SH-SY5Y (cell line): ENCODE measurements at regions not wholly inside any gene's neighbourhood (a gene's known extent, or its start where the extent isn't known, plus 50 kb on each side); places are given as distances from the start of the nearest gene placed in this dataset.
A peak's percentile ranks its signal among the peaks of the same experiment; 100 is the strongest.

Experiments used
- GATA2 ChIP-seq: IDR thresholded peaks from 2 replicates; pipeline ENCODE4 v1.6.1; 2011; ENCODE audit warnings: mild to moderate bottlenecking, low read depth, low read length
- GATA3 ChIP-seq: IDR thresholded peaks from 2 replicates; pipeline ENCODE4 v1.6.1; 2011; ENCODE audit warnings: low read depth, mild to moderate bottlenecking, low read length, moderate library complexity

DNA sequence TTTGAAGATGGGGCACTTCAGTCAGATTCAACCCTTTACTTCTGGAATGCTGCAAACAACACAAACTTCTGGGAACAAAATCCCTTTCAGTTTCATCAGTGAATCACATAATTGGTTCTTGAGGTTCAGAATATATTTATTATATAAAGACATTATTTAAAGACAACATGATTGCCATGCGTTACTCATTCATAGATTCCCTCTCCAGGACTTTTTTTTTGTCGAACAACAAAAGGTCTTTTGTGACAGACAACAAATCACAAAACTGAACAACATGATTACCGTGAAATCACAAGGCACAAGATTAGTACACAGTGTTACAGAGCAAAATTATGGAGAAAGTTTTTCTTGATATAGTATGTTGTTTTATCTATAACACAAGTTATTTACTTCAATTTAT is 1815.0 kb downstream of the NCAM2 start:
- no peak for TF ChIP-seq GATA2
- TF ChIP-seq GATA3, result no peak

DNA sequence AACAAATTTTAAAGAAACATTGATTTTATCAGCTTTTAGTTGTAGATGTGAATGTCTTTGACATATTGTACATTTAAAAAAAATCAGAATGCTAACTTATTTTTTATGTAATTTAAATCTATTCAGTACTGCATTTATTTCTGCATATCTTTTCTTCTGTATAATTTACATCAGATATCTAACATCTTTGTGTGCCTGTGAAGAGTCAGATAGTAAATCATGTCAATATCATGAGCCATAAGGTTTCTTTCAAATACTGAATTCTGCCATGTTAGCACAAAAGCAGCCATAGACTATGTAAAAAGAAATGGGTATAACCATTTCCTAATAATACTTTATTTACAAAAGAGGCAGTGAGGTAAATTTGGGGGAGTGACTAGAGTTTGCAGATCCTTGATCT is 1829.2 kb downstream of the NCAM2 start:
- TF ChIP-seq GATA2 (no peak), GATA3 (peak; percentile 32; the same call in 1 of the 2 replicates)

DNA sequence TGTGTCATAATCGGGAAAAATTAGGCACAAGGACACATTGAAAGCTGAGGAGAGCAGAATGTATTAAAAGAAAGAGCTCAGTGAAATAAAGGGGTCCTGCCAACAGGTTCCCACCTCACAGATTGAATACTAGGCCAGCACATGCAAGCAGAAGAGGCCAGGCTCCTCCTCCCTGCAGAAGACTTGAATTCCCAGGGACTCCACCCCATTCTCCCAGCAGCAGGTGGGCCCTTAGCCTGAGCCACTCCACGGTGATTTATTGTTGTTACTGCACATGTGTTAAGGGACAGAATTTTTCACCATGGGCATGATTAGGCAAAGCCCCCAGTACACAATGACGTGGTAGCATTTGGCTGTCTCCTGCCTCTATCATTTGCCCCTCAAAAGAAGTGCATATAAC is 1844.7 kb downstream of the NCAM2 start:
- TF ChIP-seq GATA2, result no peak
- TF ChIP-seq GATA3, result no peak

DNA sequence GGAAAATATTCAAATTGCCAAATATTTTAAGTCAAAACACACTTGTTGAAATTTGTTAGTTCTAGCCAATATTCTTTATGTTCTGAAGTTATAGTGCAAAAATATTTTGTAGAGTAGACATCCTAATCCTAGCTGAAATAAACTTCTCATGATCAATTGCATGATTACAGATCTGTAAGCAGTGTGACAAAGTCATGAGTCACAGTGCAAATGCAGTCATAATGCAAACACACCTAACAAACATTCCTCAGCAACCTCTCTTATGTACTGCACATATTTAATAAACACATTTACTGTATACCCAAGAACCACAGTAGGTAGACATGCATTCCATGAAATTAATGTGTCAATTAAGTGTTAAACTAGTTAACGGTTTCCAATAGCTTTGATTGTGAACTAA is 1857.4 kb downstream of the NCAM2 start:
- TF ChIP-seq GATA2, result no peak
- no peak for TF ChIP-seq GATA3

DNA sequence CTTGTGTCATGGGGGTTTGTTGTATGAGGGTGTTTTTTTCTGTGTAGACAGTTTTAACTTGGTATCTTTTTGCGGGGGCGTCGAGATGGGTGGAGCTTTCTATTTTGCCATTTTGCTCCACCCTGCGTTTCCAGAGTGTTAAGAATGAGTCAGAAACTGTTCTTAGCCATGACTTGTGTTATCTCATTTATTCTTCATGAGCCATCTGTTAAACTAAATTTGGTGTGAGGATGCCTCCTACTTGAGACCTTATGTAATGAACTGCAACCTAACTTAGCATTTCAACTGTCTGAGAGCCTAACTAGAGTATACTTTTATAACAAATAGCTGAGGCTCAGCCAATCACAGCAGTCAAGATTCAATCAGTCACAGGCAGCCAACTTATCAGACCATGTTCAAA is 1873.5 kb downstream of the NCAM2 start:
- TF ChIP-seq GATA2, result no peak
- no peak for TF ChIP-seq GATA3

DNA sequence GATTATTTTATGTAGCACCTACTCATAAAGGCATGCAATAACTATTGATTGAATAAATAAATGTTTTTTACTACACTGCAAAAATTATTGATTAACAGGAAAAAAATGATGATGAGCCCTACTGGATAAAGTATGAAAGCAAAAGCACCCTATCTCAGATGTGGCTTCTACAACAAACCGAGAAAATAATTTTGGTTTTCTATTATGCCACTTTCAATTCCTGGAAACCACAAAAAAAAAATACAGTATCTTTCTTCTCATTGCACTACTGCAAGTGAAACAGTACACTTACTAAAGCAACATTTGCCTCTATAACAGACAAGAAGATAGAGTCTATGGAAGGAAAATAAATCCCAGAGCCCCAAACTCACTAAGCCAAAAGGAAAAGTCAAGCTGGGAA is 1882.4 kb downstream of the NCAM2 start:
- TF ChIP-seq GATA2 (no peak), GATA3 (no peak)

DNA sequence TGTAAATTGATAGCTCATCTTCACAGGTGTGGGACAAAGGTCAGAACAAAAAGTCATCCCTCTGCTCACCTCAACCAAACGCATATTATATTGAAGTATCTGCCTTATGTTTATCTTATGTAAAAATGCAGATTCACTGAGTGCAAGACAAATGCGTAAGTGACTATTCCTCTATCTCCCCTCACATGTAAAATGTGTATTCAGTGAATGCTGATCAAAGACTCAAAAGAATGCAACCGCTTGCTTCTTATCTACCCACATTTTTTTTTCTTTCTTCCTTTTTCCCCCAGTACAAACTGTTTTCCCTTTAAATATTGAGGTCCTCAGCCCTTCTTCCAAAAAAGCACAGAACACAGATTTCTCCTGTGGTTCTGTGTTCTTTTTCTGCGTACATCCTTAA is 1882.9 kb downstream of the NCAM2 start:
- TF ChIP-seq GATA2, result no peak
- no peak for TF ChIP-seq GATA3

DNA sequence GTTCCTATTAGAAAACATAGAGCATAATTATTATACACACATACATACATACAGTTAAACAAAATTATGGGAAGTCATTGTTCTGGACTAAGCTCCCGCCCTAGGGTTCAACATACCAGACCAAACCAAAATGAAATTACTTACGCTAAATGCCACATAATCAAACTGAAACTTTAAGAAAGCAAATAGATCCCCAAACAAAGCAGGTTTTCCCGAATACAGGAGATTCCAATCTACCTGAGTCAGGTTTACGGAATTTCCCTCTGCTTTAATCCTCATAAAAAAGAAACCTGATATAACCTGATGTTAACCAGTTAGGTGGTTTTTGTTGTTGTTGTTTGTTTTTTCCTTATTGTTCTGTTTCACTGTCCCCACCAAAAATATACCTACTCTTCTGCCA is 1886.9 kb downstream of the NCAM2 start:
- TF ChIP-seq GATA2, result no peak
- TF ChIP-seq GATA3, result no peak

DNA sequence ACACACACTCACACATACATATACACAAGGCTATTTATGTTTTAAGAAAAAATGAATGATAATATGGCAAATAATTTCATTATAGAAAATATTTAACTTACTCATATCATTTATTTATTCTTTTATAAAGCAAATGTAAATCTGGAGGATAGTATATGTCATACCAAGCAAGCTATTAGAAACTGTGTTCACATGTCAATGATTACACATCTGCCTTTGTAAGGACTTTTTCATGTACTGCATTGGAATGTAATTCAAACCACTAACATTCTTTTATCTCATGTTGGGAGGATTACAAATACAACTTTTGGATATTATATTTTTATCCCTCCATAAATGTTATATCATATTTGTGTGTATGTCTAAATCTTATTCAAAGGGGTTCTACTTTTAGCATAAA is 1887.4 kb downstream of the NCAM2 start:
- TF ChIP-seq GATA2 (no peak), GATA3 (no peak)

DNA sequence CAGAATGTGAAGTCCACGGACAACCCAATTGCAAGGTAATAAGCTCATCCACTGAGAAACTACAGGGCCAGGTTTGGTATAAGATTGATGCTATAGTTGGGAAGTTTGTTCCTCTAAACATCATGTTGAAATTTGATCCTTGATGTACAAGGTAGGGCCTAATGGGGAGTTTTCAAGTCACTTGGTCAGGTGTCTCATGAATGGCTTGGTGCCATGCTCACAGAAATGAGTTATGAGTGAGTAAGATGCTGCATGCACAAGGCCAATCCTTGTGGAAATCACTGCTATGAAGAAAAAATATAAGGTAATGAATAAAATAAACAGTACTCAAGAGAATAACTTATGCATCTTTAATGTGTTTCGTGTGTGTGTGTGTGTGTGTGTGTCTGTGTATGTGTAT is 1891.2 kb downstream of the NCAM2 start:
- TF ChIP-seq GATA3 (no peak), GATA2 (no peak)

DNA sequence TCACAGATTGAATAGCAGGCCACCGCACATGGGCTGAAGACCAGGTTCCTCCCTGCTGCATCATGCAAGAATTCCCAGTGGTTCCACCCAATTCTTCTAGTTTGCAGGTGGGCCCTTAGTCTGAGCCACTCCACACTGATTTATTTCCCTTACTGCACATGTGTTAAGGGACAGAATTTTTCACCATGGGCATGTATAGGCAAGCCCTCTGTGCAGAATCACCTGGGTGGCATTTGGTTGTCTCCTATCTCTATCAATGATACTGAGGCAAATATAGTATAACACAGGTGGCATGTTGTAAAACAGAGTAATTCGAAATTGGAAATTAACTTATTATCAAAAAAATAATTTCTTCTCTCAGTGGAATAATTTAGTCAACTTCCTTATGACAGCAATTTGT is 1892.4 kb downstream of the NCAM2 start:
- TF ChIP-seq GATA2, result no peak
- TF ChIP-seq GATA3, result no peak

DNA sequence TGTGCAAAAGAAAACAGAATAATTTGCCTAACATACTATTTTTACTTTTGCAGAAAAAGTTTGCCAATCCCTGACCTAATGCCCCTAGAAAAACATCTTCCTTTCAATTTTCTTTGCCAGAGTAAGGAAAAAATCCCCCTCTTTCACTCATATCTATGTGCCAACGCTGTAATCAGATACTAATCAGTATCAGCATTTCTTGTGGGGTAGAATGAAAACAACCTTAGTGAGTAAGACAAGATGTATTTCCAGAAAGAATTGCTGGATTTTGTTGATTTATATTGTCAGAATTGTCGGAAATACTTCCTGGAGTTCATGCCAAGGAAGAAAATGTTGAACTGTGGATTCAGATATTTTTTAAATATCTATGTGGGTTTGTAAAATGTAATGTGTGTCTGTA is 1893.8 kb downstream of the NCAM2 start:
- TF ChIP-seq GATA2 (no peak), GATA3 (no peak)

DNA sequence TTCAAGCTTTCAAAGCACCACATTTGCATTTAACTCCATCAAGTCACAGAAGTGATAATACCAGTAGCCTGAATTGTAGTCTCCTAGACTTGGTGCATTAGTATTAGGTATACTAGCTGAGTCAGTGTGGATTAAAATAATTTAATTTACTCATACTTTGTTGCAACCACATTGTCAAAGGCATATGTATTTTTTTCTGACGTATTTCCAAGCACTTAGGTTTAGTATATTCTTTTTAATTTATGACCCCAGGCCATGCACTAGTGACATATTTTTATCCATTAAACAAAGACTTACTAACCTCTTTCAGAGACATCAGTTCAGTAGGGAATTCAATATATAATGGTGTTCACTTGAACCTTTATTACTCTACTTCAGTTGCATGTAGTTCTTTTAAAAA is 1894.5 kb downstream of the NCAM2 start:
- TF ChIP-seq GATA2 (no peak), GATA3 (no peak)

DNA sequence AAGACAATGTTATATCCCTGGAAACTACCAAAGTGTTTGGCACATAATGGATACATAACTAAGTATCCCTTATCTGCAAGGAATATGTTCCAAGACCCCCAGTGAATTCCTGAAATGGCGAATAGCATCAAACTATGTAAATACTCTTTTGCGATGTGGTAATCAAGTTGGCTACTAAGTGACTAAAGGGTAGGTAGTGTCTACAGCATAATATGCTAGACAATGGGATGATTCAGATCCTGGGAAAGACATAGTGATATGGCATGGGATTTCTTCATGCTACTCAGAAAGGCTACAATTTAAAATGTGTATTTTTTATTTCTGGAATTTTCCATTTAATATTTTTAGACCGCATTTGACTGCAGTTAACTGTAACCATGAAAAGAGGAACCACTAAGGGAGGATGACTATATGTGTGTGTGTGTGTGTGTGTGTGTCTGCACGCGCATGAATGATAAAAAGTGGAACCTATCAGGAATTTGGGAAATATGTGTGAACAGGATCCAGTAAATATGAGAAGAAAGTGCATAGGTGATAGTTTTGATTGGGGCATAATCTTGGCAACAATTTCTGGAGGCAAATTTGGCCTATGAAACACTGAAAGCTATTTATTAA is 1899.9 kb downstream of the NCAM2 start:
- TF ChIP-seq GATA3 (no peak), GATA2 (no peak)

DNA sequence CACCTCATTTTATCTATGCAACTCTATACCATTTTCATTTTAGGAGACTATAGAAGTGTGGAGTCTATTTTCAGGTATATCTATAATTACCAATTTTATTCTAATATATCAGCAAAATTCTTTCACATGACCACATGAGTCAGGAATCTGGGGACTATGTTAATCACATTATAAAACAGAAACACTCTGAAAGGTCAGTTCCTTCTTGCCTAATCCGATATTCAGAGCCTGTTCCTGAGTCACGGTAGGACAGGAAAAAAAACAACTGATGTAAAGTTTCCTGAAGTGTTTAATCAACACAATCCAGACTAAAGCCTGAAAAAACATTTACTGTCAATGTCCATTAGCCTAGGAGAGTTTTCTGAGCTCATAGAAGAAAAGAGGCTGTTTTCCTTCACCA is 1902.3 kb downstream of the NCAM2 start:
- no peak for TF ChIP-seq GATA2
- no peak for TF ChIP-seq GATA3

DNA sequence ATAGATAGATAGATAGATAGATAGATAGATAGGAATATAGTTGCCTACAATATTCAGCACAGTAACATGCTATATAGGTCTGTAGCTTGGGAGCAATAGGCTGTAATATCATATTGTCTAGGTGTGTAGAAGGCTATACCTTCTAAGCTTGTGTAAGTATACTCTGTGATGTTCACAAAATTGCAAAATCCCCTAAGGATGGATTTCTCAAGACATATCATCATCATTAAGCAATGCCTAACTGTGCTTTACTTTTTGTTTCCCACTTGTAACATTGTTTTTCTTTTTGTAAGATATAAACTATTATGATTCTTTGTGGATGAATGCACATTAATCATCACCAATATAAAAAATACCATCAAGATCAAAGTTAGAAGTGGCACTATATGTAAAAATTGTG is 1905.6 kb downstream of the NCAM2 start:
- TF ChIP-seq GATA3, result no peak
- no peak for TF ChIP-seq GATA2

DNA sequence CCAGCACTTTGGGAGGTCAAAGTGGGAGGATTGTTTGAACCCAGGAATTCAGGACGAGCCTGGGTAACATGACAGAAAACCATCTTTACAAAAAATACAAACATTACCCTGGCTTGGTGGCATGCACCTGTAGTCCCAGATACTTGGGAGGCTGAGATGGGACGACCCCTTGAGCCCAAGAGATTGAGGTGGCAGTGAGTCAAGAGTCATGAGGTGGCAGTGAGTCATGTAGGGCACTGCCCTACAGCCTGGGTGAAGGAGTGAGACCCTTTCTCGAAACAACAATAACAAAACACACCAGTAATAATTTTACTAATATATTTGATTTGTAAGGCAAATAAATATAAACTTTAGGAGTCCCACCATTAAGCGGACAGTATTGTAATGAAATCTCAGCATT is 1906.2 kb downstream of the NCAM2 start:
- TF ChIP-seq GATA2 (no peak), GATA3 (no peak)
